ENCODE measurements at regions not wholly inside any gene's neighbourhood (a gene's known extent, or its start where the extent isn't known, plus 50 kb on each side); places are given as distances from the start of the nearest gene placed in this dataset.

DNA sequence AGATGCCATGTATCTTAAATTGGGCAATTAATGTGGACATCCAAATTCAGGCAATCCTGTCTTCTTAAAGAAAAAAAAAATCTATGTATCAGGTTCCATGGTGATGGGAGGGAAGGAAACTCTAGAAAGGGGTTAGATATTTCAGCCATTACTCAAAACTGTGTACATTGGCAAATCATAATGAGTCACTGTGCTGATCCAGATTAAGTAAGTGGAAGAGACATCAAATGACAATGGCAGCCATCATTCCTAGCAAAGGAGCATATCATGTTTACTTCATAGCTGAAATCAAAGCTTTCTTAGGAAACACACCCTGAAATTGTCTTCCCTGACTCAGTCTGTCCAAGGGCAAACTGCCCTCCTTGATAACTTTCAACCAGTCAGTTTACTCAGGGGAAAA, 713.3 kb upstream of the GBE1 start:
- no peaks in the 10 kb centered on the region; the same call in 1 of the 2 replicates for H3K9me2 ChIP-seq (ENCODE audit: insufficient read depth)
- H3K36me3 ChIP-seq (ENCODE audit: insufficient read depth): 0 out of 2 replicates have a peak, but pooled peaks cover 4% of the 10 kb centered on the region
- no peak overlapping the region for H2AFZ ChIP-seq
- H3K4me1 ChIP-seq (ENCODE audit: insufficient read depth): no peaks in the 10 kb centered on the region
- Mint-ChIP-seq H3K9me3 (peaks cover 16% of the 10 kb centered on the region), H3K4me1 (no peaks in the 10 kb centered on the region), H3K4me3 (no peak overlapping the region), H3K27ac (no peak overlapping the region), H3K36me3 (ENCODE audit: low read depth) (peaks cover 12% of the 10 kb centered on the region; the same call in 2 of the 3 replicates), H3K27me3 (ENCODE audit: insufficient read depth, low read depth, poor library complexity) (no peaks in the 10 kb centered on the region)
- TF ChIP-seq EZH2 (IDR thresholded peaks at IDR 0.05; ENCODE audit: low read depth, unreplicated experiment) (no peak), CREB1 (CRISPR knock-in tag; IDR thresholded peaks at IDR 0.05; ENCODE audit: low read depth) (no peak), JUNB (IDR thresholded peaks at IDR 0.05; ENCODE audit: unreplicated experiment) (no peak), EZH2phosphoT487 (IDR thresholded peaks at IDR 0.05; ENCODE audit: unreplicated experiment) (no peak), NANOG (IDR thresholded peaks at IDR 0.05; ENCODE audit: borderline replicate concordance) (no peak), ZNF114 (CRISPR knock-in tag; IDR thresholded peaks at IDR 0.05) (no peak)
- TF ChIP-seq, protein P1, sequence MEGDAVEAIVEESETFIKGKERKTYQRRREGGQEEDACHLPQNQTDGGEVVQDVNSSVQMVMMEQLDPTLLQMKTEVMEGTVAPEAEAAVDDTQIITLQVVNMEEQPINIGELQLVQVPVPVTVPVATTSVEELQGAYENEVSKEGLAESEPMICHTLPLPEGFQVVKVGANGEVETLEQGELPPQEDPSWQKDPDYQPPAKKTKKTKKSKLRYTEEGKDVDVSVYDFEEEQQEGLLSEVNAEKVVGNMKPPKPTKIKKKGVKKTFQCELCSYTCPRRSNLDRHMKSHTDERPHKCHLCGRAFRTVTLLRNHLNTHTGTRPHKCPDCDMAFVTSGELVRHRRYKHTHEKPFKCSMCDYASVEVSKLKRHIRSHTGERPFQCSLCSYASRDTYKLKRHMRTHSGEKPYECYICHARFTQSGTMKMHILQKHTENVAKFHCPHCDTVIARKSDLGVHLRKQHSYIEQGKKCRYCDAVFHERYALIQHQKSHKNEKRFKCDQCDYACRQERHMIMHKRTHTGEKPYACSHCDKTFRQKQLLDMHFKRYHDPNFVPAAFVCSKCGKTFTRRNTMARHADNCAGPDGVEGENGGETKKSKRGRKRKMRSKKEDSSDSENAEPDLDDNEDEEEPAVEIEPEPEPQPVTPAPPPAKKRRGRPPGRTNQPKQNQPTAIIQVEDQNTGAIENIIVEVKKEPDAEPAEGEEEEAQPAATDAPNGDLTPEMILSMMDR (conservative IDR thresholded peaks at IDR 0.05; ENCODE audit: low read depth in 2 of 2): no peak
- TF ChIP-seq, protein P2, sequence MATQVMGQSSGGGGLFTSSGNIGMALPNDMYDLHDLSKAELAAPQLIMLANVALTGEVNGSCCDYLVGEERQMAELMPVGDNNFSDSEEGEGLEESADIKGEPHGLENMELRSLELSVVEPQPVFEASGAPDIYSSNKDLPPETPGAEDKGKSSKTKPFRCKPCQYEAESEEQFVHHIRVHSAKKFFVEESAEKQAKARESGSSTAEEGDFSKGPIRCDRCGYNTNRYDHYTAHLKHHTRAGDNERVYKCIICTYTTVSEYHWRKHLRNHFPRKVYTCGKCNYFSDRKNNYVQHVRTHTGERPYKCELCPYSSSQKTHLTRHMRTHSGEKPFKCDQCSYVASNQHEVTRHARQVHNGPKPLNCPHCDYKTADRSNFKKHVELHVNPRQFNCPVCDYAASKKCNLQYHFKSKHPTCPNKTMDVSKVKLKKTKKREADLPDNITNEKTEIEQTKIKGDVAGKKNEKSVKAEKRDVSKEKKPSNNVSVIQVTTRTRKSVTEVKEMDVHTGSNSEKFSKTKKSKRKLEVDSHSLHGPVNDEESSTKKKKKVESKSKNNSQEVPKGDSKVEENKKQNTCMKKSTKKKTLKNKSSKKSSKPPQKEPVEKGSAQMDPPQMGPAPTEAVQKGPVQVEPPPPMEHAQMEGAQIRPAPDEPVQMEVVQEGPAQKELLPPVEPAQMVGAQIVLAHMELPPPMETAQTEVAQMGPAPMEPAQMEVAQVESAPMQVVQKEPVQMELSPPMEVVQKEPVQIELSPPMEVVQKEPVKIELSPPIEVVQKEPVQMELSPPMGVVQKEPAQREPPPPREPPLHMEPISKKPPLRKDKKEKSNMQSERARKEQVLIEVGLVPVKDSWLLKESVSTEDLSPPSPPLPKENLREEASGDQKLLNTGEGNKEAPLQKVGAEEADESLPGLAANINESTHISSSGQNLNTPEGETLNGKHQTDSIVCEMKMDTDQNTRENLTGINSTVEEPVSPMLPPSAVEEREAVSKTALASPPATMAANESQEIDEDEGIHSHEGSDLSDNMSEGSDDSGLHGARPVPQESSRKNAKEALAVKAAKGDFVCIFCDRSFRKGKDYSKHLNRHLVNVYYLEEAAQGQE (IDR thresholded peaks at IDR 0.05; ENCODE audit: unreplicated experiment): no peak
- no peaks in the 10 kb centered on the region for H3K27me3 ChIP-seq (ENCODE audit: insufficient read depth)
- no peaks in the 10 kb centered on the region for H3K79me2 ChIP-seq (replicated peaks; ENCODE audit: insufficient read depth)
- H3K4me2 ChIP-seq: no peak overlapping the region
- DNase-seq (ENCODE audit: low spot score) (no peak), ATAC-seq (no peak)
- H4K20me1 ChIP-seq (replicated peaks; ENCODE audit: insufficient read depth): no peaks in the 10 kb centered on the region
- H3K4me3 ChIP-seq: no peak overlapping the region
- no peak overlapping the region for H3K27ac ChIP-seq (ENCODE audit: low read depth)
- no peaks in the 10 kb centered on the region for H3F3A ChIP-seq (replicated peaks; ENCODE audit: low read depth)

DNA sequence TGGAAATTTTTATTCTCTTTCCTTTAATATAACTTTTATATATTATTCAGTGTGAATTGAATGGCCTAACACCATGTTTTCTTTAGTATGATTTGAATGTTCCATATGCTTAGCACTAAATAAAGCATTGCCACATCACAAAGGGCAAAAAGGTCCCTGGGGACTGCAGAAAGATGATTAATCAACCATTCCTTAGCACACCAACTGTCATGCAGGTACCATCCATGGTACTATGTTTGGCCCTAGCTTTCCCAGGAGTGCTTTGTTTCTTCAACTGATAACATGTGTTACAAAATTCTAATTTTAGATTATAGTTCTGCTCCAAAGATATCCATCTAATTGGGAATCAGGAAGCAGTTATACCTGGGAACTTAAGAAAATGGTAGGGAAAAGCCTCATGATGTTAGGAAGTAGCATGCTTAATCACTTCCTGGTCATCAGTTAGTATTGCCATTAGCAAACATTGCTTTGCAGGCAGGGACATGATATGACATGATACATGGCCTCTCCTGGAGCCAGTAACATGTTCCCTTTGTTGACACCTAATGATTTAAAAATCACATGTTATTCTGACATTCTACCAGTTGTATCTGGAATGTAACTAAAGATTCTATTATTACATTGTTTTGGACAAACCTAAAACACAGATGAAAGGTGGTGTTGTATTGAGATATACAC, 712.6 kb upstream of the GBE1 start:
- no peaks in the 10 kb centered on the region for H3K27me3 Mint-ChIP-seq (ENCODE audit: insufficient read depth, low read depth, poor library complexity)
- ATAC-seq: no peak
- TF ChIP-seq EZH2 (IDR thresholded peaks at IDR 0.05; ENCODE audit: low read depth, unreplicated experiment) (no peak), NANOG (IDR thresholded peaks at IDR 0.05; ENCODE audit: borderline replicate concordance) (no peak), CREB1 (CRISPR knock-in tag; IDR thresholded peaks at IDR 0.05; ENCODE audit: low read depth) (no peak), EZH2phosphoT487 (IDR thresholded peaks at IDR 0.05; ENCODE audit: unreplicated experiment) (no peak), ZNF331 (CRISPR knock-in tag; IDR thresholded peaks at IDR 0.05; ENCODE audit: low read depth) (no peak)
- TF ChIP-seq, protein P3, sequence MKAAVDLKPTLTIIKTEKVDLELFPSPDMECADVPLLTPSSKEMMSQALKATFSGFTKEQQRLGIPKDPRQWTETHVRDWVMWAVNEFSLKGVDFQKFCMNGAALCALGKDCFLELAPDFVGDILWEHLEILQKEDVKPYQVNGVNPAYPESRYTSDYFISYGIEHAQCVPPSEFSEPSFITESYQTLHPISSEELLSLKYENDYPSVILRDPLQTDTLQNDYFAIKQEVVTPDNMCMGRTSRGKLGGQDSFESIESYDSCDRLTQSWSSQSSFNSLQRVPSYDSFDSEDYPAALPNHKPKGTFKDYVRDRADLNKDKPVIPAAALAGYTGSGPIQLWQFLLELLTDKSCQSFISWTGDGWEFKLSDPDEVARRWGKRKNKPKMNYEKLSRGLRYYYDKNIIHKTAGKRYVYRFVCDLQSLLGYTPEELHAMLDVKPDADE (IDR thresholded peaks at IDR 0.05): no peak
- TF ChIP-seq, protein P1 (conservative IDR thresholded peaks at IDR 0.05; ENCODE audit: low read depth in 2 of 2): no peak
- TF ChIP-seq, protein P2 (IDR thresholded peaks at IDR 0.05; ENCODE audit: unreplicated experiment): no peak

More for the DNA sequence above, 712.6 kb upstream of the GBE1 start:
- Mint-ChIP-seq H3K4me3 (no peak overlapping the region), H3K36me3 (ENCODE audit: low read depth) (peaks cover 12% of the 10 kb centered on the region; the same call in 2 of the 3 replicates), H3K9me3 (peaks cover 16% of the 10 kb centered on the region), H3K27ac (no peak overlapping the region), H3K4me1 (no peaks in the 10 kb centered on the region)
- H3K27ac ChIP-seq (ENCODE audit: low read depth): no peak overlapping the region
- no peak overlapping the region for H2AFZ ChIP-seq
- no peak overlapping the region for H3K4me3 ChIP-seq
- H3K79me2 ChIP-seq (replicated peaks; ENCODE audit: insufficient read depth): no peaks in the 10 kb centered on the region
- H3K36me3 ChIP-seq (ENCODE audit: insufficient read depth): 0 out of 2 replicates have a peak, but pooled peaks cover 4% of the 10 kb centered on the region
- no peak overlapping the region for H3K4me2 ChIP-seq
- no peaks in the 10 kb centered on the region; the same call in 1 of the 2 replicates for H3K9me2 ChIP-seq (ENCODE audit: insufficient read depth)
- no peaks in the 10 kb centered on the region for H3K4me1 ChIP-seq (ENCODE audit: insufficient read depth)
- H3F3A ChIP-seq (replicated peaks; ENCODE audit: low read depth): no peaks in the 10 kb centered on the region
- no peak for DNase-seq (ENCODE audit: low spot score)
- H4K20me1 ChIP-seq (replicated peaks; ENCODE audit: insufficient read depth): no peaks in the 10 kb centered on the region
- H3K27me3 ChIP-seq (ENCODE audit: insufficient read depth): no peaks in the 10 kb centered on the region
